Endothelial cell of umbilical vein (primary cell): ENCODE measurements at regions not wholly inside any gene's neighbourhood (a gene's known extent, or its start where the extent isn't known, plus 50 kb on each side); places are given as distances from the start of the nearest gene placed in this dataset.

ENCODE experiments used
- CTCF ChIP-seq, 2 donors: IDR thresholded peaks; 1 replicate in 1 of 2; 2 replicates in 1 of 2; pipeline ENCODE4 v1.5.1; 2011; ENCODE audit warnings: low read length in 2 of 2, mild to moderate bottlenecking in 2 of 2, moderate library complexity in 2 of 2, control low read depth in 1 of 2, inconsistent platforms in 1 of 2, low read depth in 1 of 2; ENCODE audit not compliant: insufficient read depth in 1 of 2; ENCODE audit errors: extremely low read depth in 1 of 2
- EZH2 ChIP-seq: IDR thresholded peaks from 2 replicates; pipeline ENCODE4 v1.6.1; 2012; ENCODE audit warnings: borderline replicate concordance, low read depth, mild to moderate bottlenecking, moderate library complexity, low read length, inconsistent platforms; ENCODE audit not compliant: severe bottlenecking
- FOS ChIP-seq: IDR thresholded peaks from 2 replicates; pipeline ENCODE4 v1.6.1; 2011; ENCODE audit warnings: mild to moderate bottlenecking, low read length, moderate library complexity, borderline replicate concordance; ENCODE audit not compliant: insufficient read depth
- MYC ChIP-seq: IDR thresholded peaks from one replicate; pipeline ENCODE4 v1.6.1; 2011; ENCODE audit warnings: mild to moderate bottlenecking, low read depth, low read length
- POLR2A ChIP-seq: IDR thresholded peaks from 2 replicates; pipeline ENCODE4 v1.6.1; 2012; ENCODE audit warnings: low read depth, mild to moderate bottlenecking, control low read depth, low read length
- POLR2AphosphoS5 ChIP-seq: IDR thresholded peaks from 2 replicates; pipeline ENCODE4 v1.6.1; 2012; ENCODE audit warnings: low read depth, mild to moderate bottlenecking, control low read depth, low read length, moderate library complexity; ENCODE audit not compliant: insufficient read depth
- TF ChIP-seq, protein P1 (sequence below): IDR thresholded peaks from 2 replicates; pipeline ENCODE4 v1.6.1; 2011; ENCODE audit not compliant: insufficient read depth, insufficient read length

DNA sequence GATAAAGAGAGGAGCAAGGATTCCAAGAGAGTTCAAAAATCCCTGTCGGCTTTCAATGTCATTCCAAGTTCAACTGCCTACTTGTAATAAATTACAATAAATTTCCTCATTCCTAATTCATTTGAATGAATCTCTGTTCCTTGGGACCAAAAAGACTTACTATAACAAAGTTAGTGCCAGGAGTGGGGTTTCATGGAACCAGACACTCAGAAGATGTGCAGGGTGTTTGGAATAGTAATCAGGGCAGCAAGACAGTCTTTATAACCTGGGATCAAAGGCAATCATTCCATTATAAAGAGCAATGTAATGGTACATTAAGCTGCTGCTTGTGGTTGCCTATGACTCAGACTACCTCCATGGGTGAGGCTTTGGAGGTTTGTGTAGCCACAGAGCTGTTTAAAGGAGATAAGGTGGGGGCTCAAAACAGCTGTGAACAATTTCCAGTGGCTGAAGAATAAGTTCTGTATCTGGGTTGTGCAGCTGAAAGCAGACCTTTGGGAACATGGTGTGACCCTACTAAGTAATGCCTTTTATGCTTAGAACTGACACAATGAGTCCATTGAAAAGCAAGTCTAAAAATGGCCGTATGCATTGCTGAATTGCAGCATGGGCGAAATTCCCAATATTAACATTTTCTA, 159.9 kb downstream of the LINC00237 start:
- TF ChIP-seq CTCF (IDR thresholded peaks at IDR 0.05; ENCODE audit: extremely low read depth in 1 of 2, insufficient read depth in 1 of 2, low read depth in 1 of 2, low read length in 2 of 2) (no peak), POLR2AphosphoS5 (no peak), MYC (no peak), FOS (no peak), EZH2 (no peak), POLR2A (no peak)
- TF ChIP-seq, protein P1, sequence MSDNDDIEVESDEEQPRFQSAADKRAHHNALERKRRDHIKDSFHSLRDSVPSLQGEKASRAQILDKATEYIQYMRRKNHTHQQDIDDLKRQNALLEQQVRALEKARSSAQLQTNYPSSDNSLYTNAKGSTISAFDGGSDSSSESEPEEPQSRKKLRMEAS, result no peak
